GM12891 (cell line): ENCODE measurements at regions not wholly inside any gene's neighbourhood (a gene's known extent, or its start where the extent isn't known, plus 50 kb on each side); places are given as distances from the start of the nearest gene placed in this dataset.

Source experiments
- DNase-seq: peaks from one replicate; pipeline ENCODE4 v3.0.0; 2011; ENCODE audit warnings: low spot score; ENCODE audit not compliant: insufficient read length
- FAIRE-seq: peaks from 2 replicates; lab custom pipeline; 2011; peaks lifted over from hg19 to GRCh38; lab: Jason Lieb, UNC
- PAX5 ChIP-seq: IDR thresholded peaks from 2 replicates; pipeline ENCODE4 v1.6.1; 2011; ENCODE audit warnings: low read length, moderate library complexity, mild to moderate bottlenecking; ENCODE audit not compliant: insufficient read depth, severe bottlenecking
- POLR2A ChIP-seq: IDR thresholded peaks from 2 replicates; pipeline ENCODE4 v1.6.1; 2011; ENCODE audit warnings: low read depth, low read length, control low read depth
- POLR2AphosphoS5 ChIP-seq: IDR thresholded peaks from 2 replicates; pipeline ENCODE4 v1.6.1; 2011; ENCODE audit warnings: low read depth, low read length, control low read depth
- POU2F2 ChIP-seq: IDR thresholded peaks from 2 replicates; pipeline ENCODE4 v1.6.1; 2011; ENCODE audit warnings: low read depth, mild to moderate bottlenecking, control low read depth, low read length, moderate library complexity
- SPI1 ChIP-seq: IDR thresholded peaks from 2 replicates; pipeline ENCODE4 v1.6.1; 2011; ENCODE audit warnings: low read depth, low read length, control low read depth
- TAF1 ChIP-seq: IDR thresholded peaks from 2 replicates; pipeline ENCODE4 v1.6.1; 2011; ENCODE audit warnings: low read depth, low read length, control low read depth

DNA sequence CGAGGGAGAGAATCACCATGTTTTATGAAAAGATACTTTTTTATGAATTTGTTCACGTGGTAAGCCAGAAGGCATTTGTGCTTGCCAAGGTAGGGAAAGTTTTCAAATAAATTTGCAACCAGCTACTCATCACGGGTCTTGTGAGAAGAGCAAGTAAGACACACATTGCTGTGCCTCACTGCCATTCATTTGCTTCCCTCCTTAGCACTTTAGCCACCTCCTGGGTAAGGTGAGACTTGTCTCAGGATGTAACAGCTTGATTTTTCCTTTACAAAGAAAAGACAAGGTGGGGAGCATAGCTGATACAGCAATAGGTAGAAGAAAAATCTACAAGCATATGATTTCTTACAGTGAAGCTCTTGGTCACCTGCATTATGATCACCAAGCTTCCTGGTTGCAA lies 342.4 kb upstream of the GRM3 start:
- DNase-seq (no peak), FAIRE-seq (no peak)
- TF ChIP-seq PAX5 = no peak
- no peak for TF ChIP-seq POLR2AphosphoS5
- TF ChIP-seq POLR2A = no peak
- no peak for TF ChIP-seq SPI1
- no peak for TF ChIP-seq POU2F2
- no peak for TF ChIP-seq TAF1

DNA sequence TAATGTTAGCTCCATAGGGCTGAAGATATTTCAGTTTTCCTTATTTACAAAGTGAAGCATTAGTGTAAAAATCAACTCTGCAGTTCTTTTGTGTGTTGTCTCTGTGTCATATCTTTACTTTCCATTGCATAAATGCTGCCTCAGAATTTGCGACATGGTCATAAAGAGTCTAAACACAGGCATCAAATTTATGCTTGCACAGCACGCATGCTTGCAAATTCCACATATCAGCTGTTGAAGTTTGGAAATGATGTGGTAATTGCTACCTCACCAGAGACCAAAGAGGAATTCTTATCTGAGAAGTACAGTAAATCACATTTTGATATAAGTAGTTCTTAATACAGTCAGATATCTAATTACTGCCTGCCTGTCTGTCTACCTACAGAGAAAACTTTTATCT lies 348.2 kb upstream of the GRM3 start:
- no peak for TF ChIP-seq SPI1
- no peak for TF ChIP-seq POU2F2
- no peak for TF ChIP-seq POLR2AphosphoS5
- TF ChIP-seq POLR2A = no peak
- TF ChIP-seq PAX5 = no peak
- no peak for TF ChIP-seq TAF1
- DNase-seq (no peak), FAIRE-seq (no peak)

DNA sequence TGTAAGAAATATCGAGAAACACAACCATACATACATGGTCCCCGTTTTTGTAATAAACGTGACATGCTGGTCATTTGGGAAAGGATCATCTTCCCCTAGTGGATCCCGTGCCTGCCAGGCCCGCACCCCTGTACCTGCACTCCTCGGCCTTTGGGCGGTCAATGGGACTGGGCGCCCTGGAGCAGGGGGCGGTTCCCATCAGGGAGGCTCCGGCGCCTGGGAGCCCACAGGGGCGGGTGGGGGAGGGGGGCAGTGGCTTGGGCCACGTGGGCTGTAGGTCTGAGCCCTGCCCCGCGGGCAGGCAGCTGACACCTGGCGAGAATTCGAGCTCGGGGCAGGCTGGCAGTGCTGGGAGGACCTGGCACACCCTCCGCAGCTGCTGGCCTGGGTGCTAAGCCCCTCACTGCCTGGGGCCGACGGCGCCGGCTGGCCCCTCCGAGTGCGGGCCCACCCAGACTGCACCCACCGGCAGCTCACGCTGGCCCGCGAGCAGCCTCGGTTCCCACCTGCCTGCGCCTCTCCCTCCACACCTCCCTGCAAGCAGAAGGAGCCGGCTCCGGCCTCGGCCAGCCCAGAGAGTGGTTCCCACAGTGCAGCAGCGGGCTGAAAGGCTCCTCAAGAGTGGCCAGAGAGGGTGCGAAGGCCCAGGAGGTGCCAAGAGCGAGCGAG lies 361.6 kb upstream of the GRM3 start:
- FAIRE-seq = no peak

DNA sequence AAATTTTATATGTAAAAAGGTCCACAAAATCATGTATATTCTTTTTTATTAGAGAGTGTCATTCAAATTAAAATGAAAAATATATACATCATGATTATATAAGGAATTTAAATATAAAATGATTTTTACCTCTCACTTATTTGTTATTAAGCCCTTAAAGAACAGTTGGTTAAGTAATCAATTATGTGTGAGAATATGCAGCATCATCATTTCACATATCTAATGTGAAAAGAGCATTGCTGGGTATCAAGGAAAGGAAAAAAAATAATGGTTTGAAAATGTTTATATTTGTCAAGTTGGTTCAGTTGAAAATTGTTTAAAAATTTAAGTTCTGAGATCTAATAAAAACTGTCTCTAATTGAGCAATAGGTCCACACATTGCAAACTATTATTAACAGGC lies 363.6 kb upstream of the GRM3 start:
- no peak for FAIRE-seq
- TF ChIP-seq POLR2A = no peak
- no peak for TF ChIP-seq SPI1
- TF ChIP-seq POU2F2 = no peak
- no peak for TF ChIP-seq POLR2AphosphoS5
- no peak for TF ChIP-seq TAF1
- no peak for TF ChIP-seq PAX5

More for the DNA sequence above, 361.6 kb upstream of the GRM3 start:
- TF ChIP-seq TAF1 (no peak), POLR2AphosphoS5 (no peak), POLR2A (no peak), SPI1 (no peak), POU2F2 (no peak), PAX5 (no peak)
- no peak for DNase-seq

DNA sequence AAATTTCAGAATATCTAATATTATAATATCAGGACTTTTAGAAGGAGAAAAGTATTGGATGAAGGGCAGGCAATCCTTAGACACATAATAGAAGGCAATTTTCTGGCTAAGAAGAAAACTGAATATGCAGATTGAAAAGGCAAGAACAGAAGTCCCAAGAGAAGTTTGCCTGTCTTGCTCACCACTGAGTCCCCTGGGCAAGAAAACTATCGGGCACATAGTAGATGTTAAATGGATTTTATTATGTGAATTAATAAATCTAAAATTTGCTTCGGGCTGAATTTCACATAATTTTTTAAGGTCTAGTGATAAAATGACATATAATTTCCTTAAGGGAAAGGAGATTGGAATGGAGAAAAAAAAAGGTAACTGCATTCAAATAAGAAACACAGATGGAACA lies 380.9 kb upstream of the GRM3 start:
- TF ChIP-seq TAF1 = no peak
- no peak for TF ChIP-seq SPI1
- TF ChIP-seq POLR2A = no peak
- TF ChIP-seq PAX5 = no peak
- TF ChIP-seq POU2F2 = no peak

More for the DNA sequence above, 363.6 kb upstream of the GRM3 start:
- DNase-seq = no peak

DNA sequence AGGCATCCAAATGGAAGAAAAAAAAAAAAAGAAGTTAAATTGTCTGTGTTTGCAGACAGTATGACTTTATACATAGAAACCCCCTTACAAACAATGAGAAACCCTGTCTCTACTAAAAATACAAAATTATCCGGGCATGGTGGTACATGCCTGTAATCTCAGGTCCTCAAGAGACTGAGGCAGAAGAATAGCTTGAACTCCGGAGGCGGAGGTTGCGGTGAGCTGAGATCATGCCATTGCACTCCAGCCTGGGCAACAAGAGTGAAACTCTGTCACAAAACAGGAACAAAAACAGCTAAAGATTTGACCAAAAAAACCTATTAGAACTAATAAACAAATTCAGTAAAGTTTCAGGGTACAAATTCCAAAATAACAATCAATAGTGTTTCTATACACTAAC lies 385.8 kb upstream of the GRM3 start:
- DNase-seq (no peak), FAIRE-seq (no peak)
- TF ChIP-seq SPI1 (no peak), TAF1 (no peak), POLR2AphosphoS5 (no peak)

More for the DNA sequence above, 380.9 kb upstream of the GRM3 start:
- no peak for FAIRE-seq
- no peak for DNase-seq

DNA sequence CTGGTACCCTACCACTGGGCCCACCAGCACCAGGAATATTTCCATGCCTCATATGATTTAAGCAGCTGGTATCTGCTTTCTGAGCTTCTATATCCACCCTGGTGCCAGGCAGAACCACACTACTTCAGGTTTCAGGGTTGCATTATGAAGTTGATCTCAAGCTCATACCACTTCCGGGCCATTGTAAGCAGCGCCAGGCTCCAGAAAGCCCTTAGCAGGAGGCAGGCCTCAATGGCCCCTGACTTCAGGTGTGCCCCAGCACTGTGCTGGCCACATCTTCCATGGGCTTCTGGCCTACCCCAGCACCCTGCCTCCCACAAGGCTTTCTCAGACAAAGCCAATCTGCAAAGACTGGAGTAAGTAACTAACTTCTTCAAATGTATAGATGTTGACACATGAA lies 391.3 kb upstream of the GRM3 start:
- no peak for FAIRE-seq
- no peak for TF ChIP-seq POLR2AphosphoS5
- TF ChIP-seq SPI1 = no peak
- TF ChIP-seq PAX5 = no peak
- TF ChIP-seq POLR2A = no peak
- no peak for TF ChIP-seq POU2F2
- TF ChIP-seq TAF1 = no peak
- DNase-seq = no peak

DNA sequence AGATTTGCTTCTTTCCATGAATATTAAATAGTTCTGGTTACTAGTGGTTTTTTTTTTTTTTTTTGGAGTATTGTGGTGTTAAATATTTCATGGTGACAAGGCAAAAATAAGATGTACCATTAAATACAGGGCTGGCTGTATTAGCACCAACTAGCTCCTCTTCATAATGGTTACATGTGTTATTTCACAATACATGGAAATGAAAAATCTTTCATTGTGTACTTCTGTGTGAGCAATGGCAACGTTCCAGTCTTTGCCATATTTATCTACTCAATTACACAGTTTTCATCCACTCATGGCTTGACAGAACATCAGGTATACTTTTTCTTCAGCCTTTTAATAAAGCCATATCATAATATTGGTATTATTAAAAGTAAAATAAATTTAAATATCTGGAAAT lies 394.7 kb upstream of the GRM3 start:
- TF ChIP-seq PAX5 (no peak), POU2F2 (no peak), SPI1 (no peak)

DNA sequence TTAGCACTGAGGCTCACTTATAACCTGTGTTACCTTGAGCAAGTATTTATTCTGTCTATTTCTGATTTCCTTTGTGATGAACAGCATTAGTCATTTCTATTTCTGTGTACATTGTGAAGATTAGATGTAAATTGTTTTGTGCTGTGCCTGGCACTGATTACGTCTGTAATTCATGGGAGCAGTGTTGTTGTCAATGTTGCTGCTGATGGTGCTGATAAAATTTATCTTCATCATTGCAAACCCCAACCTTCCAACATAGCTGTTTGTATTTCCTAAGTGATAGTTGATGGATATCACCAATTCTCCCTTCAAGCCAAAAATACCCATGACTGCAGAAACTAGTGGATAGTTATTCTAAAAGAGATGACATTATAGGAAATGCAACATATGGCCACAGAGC lies 400.5 kb upstream of the GRM3 start:
- no peak for DNase-seq
- TF ChIP-seq TAF1 (no peak), POU2F2 (no peak), POLR2A (no peak), SPI1 (no peak), PAX5 (no peak), POLR2AphosphoS5 (no peak)
- no peak for FAIRE-seq

More for the DNA sequence above, 394.7 kb upstream of the GRM3 start:
- FAIRE-seq (no peak), DNase-seq (no peak)

DNA sequence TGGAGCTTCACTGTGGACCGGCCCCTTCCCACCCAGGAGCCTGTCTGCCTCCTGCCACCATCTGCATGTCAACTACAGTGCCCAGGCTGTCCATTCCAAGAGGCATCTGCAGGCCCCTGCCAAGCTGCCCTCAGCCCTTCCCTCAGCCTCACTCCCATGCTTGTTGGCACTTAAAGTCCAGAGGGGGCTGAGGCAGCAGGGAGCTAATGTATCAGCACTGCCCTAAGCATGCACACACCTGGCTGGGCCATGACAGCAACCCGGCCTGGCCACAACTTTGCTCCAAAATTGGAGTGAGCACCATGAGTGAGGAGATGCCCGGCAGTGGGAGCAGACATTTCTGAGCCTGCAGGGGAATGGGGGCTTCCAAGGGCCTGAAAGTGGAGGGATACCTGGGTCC lies 417.5 kb upstream of the GRM3 start:
- DNase-seq (no peak), FAIRE-seq (no peak)
- TF ChIP-seq POLR2AphosphoS5 = no peak
- TF ChIP-seq PAX5 = no peak
- no peak for TF ChIP-seq POLR2A
- no peak for TF ChIP-seq POU2F2
- TF ChIP-seq SPI1 = no peak
